Activated CD8-positive, alpha-beta memory T cell treated with anti-CD3 and anti-CD28 coated beads, Interleukin-2, amount 50 U/mL, for 4 hours (primary cell): ENCODE measurements at regions not wholly inside any gene's neighbourhood (a gene's known extent, or its start where the extent isn't known, plus 50 kb on each side); places are given as distances from the start of the nearest gene placed in this dataset.

Experiments used
- DNase-seq: peaks from one replicate; pipeline ENCODE4 v3.0.0-alpha.2; 2020

DNA sequence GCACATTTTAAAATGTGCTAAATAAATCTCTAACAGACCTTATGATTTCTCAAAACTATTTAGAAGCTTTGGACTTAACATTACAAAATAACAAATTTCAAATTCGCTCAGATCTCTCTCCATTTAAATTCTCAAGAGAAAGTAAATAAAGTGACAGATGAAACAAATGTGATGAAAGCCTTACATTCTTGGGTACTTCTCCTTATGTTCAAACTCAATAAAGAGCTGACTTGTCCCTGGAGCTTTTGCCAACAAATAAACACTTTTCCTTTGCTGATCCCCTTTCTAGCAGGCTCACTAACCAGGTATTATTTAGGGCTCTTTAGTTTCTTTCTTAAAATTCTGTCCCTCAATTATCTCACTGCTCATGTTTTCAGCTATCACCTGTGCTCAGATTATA lies 259.1 kb upstream of the ARPP21 start:
- DNase-seq, result no peak

DNA sequence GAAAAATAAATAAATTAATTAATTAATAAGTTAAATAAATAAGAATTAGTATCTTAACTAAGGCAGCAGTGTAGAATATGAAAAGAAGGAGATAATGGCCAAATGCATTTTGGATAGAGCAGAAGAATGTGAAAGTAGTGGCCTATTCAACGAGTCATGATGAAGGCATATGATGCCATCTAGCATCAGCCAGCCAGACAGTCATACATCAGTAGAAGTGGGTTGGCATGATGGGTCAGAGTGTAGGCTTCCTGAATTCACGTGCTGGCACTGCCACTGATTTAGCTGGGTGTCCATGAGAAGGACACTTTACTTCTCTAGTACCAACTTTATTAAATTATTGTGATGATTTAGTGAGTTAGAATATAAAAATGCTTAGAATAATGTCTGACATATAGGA lies 256.1 kb upstream of the ARPP21 start:
- DNase-seq, result no peak

DNA sequence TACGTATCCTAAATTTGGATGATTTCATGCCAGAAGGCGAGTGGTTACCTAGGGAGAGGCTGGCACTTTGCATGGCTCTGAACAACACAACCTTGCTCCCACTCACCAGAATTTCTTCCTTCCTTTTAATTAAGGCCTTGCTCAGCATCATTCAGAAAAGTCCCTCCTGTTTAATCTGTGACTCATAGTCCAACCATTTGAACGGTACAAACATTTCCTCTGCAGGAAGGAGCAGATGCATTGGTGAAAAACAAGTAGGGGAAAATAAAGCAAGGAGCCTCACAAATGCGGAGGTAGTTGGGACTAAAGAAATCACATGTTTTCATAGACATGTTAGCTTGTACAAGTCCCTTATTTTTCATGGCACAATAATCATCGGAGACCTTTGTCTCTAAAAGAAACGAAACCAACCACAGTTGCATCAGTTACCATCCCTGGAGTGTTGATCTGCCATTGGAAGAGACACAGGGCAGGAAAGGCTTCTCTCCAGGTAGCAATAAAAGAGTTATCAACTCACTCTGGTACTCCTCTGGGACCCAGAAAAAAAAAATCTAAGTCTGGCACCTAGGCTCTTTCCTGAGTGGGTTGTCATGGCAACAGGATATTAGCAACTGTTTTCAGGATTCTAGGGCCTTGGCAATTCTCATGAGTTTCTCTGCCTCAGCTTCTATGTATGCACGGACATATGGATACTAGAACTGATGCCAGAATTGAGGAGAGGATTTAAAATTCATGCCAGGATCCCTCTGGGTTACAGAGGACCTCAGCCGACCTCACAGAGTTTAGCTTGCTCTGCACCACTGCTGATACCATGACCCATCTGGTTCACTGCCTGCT lies 255.4 kb upstream of the ARPP21 start:
- no peak for DNase-seq

DNA sequence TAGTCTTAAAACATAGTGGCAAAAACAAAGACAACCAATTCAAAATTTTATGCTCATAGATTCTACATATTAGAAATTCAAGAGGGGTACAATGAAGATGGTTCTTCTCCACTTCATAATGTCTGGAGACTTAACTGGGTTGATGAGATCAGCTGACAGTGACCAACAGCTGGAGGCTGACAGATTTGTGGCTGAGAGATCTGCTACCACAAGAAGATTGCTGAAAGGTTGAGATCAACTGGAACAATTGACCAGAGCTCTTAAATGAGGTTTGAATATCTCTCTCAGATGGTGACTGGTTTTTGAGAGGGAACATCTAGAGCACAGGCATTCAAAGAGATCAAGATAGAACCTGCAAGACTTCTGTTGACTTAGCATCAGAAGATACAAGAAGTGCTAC lies 254.1 kb upstream of the ARPP21 start:
- DNase-seq, result no peak

DNA sequence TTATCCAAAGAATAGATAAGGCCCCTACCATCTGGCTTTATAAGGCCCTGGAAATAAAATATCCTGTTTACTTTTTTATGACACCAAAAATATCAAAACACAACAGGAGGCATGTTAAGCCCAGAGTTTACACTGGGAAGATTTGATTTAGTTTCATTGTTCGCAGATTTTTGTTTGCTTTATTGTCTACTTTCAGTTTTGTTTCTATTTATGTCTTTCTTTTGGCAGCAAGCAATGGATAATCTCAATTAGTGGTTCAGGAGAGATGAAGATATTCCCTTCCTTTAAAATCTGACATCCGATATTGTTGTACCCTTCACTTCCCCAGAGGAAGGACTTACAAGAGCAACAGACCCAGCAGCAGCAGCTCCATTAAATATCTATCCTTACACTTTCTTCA lies 249.4 kb upstream of the ARPP21 start:
- no peak for DNase-seq

DNA sequence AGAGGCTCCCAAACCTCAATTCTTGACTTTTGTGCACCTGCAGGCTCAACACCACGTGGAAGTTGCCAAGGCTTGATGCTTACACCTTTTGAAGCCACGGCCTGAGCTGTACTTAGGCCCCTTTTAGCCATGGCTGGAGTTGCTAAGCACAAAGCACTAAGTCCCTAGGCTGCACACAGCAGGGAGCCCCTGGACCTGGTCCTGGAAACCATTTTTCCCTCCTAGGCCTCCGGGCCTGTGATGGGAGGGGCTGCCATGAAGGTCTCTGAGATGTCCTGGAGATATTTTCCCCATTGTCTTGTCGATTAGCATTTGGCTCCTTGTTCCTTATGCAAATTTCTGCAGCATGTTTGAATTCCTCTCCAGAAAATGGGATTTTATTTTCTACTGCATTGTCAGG lies 247.1 kb upstream of the ARPP21 start:
- DNase-seq, result no peak

DNA sequence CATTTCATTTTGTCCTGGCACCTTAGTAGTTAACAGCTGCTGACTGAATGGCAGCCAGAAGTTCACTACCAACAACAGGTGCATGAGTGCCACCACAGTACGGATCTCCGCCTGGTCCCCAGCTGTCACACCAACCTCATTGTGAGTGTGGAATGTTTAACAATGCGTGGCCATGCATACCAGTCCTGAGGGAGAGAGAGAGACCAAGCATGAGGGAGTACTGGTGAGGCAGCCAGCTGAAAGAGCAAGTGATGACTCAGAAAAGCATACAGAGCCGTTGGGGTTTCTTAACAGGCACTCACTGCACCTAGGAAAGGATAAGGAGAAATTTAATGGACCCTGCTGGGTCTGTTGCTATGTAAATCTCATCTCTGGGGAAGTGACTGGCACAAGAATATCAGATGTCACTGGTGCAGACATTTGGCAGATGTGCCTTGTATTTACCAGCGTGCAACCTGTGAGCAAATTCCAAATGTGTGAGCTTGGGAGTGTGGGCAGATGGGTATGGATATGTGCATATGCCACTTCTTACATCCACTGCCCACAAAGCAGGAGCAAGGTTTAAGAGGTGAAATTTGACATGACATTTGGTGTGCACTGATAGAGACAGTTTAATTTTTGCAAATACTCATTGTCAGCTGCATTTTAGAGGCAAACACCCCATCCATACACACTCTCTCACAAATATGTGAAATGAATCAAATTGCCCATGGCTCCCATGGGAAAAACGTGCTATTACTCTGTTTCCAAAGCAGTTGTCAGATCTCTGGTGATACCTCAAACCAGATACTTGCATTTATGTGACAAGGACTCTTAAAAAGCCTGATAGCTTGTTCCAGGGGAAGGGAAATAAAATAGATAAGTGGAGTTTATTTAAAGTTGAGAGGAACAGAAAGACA lies 245.2 kb upstream of the ARPP21 start:
- DNase-seq, result no peak

DNA sequence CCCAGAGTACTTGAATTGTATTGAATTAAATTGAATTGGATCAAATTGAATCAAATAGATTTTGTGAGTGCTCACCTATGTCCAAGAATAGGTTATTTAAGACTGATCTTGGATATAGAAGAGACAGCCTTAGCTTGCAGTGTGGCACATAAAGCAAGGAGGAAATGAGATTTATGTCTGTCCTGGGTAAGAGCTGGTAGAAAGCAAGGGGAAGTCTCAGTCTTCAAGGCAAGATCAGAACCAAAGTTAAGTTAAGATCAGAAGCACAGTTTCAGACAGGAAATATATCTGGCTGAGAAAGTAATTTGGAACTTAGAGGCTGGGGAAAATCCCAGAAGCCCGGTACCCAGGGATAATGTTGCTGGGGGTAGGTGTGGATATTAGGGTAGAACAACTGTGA lies 244.4 kb upstream of the ARPP21 start:
- no peak for DNase-seq

DNA sequence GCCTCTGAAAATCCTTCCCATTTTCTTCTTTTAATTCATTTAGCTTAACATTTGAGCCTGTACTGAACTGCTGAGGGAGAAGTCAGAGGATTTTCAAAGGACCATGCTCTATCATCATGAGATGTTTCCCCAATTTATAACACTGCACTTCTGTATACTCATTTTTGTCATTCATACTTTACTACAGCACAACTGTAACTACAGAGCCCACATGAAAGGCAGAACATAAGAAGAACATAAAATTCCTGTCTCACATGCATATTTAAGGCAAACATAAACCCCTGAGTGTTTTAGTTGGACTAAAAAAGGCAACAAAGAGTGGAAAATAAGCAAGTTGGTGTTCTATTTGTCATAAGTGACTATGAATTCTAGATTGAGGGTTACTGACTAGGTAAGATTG lies 237.7 kb upstream of the ARPP21 start:
- no peak for DNase-seq

DNA sequence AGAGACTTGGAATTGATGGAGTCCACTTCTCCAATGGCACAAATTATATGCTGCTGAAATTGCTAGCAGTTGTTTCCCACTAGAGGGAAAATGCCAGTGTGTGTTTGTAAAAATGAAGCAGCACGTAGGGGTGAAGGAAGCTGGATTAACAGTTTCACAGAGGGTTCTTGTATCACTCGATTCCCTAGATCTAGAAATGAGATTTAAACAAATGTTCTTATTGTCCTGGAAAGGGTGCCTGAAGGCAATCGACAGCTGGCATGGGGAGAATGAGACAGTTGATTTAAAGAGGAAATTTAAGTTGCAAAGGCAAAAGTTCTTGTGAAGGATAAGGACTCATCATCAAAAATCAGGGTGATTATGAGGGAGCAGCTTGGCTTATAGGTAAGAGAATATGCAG lies 234.8 kb upstream of the ARPP21 start:
- DNase-seq, result no peak

DNA sequence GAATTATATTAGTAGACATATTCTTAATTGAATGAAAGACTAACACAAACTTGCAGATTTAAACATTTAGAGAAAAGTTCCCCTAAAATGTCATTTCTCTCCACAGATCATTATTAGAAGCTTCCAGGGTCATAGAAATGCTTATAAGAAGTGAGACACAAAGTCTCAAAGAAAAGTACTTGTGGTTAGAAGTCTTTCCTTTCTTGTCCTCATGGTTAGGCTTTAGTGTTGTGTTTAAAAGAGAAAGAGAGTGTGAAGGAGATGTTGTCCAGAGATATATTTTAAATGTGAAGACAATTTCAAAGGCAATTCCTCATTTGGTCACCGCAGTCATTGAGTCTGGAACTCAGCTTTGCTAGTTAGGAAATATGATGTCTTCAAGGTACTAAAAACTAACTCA lies 230.4 kb upstream of the ARPP21 start:
- DNase-seq, result no peak

DNA sequence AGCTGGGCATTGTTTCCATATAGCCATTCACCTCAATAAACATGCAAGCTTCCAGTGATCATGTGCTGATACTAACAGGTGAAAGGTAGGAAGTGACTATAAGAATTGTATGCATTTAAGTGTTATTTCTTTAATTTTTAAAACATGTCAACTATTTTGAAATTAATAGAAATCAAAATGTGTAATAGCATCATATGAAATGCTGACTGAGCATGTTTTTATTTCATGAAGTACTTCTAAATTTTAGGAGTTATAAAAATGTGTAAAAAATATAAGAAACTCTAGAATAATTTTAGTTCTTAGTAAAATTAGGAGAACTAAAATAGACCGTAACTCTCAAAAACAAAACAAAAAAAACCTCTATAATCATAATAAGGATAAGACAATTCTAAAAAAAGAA lies 229.3 kb upstream of the ARPP21 start:
- DNase-seq, result no peak

DNA sequence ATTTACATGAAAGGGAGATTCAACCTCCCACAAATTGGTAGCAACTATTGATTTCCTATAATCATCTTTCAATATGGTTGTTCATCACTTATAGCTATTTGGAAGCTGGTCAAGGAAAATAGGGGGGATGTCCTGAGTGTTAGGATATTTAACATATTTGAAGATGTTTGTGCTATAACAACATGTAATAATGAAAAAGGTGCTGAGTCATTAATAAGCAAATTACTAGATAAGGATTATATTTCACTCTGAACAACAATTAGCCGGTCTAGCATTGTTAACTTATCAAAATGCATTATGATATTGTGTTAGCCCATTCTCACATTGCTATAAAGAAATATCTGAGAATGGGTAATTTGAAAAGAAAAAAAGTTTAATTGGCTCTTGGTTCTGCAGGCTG lies 225.8 kb upstream of the ARPP21 start:
- no peak for DNase-seq

DNA sequence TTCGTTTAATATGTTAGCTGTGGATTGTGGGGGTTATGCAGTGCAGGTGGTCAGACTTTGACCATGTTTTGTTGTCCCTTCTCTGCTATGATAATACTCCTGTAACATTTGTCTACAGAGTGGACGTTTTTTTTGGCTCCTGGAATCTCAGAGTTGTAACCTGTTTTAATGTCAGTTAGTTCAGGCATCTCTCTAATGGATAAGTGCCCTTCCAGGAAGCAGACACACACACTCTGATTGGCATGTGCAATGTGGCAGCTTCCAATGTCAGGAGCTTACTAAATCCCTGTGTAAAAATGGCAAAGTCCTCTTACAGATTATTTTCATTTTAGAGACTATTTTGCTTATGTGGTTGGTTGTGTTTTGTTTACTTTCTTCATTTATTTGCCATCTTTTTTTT lies 222.2 kb upstream of the ARPP21 start:
- DNase-seq, result no peak

DNA sequence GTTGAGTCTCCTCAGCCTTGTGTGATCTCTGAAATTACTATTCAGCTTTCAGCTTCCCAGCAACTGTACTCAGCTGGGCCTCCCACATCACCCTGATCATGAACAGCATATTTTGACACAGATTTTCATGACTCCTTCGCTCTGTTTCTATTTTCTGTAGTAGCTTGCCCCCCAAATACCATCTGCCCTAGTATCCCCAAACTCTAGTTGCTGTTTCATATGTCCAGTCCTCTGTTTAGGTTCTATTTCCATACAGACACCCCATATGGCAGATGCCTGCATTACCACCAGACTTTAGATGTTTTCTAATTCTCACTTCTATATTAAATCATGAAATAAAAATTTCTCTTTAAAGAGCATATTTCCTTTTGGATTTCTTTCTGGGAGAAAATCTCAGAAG lies 217.2 kb upstream of the ARPP21 start:
- no peak for DNase-seq

DNA sequence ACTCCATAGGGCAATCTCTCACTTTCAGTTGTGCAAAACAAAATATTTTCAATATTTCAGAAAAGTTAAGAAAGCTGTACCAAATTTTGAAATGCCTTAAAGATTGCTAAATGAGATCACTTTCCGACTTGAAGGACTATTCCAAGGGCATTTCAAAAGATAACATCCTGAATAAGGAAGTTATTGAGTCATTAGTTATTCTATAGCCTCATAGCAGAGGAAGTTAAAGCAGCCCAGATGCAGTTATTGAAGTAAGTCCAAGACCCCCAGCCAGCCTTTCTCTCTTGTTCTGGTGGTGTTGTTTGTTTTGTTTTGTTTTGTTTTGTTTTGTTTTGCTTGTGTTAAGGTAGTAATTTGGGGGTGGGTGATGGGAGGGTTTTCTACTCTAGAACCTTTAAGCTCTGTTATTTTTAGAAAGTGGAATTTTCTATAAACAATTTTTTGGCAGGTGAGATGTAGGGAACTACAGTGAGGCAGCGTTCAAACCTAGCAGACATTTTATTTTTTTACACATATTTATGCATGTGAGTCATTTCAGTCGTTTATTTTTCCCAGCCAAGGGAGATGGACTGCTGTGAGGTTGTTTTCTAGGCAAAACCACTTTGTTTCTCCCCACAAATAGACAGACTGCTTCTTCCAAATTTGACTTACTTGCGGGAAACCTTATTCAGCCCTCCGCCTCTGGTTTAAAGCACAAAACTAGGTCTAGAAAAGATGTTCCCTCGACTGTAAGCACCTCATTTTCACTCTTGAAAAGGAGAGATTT lies 216.3 kb upstream of the ARPP21 start:
- no peak for DNase-seq

DNA sequence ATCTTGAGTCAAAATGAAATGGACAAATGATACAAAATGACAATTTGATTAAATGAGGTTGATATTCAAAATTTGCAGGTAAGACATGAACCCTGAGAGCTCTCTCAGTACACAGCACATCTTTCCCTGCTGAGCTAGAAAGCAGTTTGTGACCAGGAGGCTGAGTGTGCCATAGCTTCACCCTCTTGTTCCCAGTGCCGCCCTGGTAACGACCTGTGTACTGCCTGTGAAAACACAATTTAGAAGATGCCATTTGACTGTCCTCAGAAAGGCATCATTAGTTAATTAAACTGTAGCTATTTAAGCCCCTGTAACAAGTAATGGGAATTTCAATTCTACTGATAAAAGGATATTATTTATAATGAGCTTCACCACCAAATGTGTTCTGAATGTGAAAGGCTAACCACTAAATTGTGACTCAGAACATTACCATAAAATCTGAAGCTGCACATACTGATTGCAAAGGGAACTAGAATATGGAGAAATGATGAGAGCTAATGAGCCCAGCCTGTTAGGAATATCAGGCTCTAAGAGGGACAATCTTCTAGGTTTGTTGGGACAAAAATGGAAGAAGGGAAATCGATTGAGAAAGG lies 212.9 kb upstream of the ARPP21 start:
- DNase-seq, result no peak

DNA sequence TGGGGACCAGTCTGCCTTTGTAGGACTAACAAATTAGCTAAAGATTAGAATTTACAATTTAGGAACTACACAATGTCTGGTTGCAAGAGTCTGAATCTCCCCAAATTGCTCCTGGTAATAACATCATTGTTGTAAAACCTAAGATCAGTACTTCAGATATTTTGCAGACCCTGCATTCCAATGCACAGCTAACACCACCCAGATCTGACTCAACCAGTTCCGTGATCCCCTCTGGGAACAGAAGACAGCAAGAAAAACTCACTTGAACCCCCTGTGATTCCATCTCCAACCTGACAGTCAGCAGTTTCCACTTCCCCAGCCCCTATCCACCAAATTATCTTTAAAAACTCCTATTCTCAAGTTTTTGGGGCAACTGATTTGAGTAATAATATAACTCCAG lies 201.9 kb upstream of the ARPP21 start:
- no peak for DNase-seq

DNA sequence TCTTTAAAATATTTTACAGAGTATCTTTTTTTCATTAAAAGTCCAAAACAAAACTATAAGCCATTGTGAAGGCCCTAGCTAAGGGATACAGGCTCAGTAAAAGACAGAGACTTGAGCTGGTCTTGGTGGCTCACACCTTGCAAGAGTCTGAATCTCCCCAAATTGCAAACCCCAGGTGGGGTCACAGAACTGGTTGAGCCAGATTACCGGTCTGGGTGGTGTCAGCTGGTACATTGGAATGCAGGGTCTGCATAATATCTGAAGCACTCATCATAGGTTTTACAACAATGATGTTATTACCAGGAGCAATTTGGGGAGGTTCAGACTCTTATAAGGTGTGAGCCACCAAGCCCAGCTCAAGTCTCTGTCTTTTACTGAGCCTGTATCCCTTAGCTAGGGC lies 201.2 kb upstream of the ARPP21 start:
- no peak for DNase-seq

DNA sequence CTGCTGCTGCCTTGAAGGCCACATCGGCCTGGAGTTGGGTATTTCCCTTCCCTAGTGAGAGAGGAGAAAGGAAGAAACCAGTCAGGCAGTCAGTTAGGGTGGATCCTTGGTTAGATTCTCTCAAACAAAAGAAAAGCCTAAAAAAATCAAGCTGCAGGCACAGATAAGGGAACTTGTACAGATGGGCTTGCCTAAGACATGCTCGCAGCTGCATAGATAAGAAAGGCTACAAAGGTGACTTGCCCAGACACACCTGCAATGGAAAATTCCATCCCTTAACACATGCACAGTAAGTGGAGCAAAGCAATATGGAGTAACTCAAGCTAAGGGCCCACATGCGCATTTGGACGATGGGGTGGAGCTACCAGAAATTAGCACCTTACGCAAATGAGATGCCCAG lies 199.7 kb upstream of the ARPP21 start:
- no peak for DNase-seq

DNA sequence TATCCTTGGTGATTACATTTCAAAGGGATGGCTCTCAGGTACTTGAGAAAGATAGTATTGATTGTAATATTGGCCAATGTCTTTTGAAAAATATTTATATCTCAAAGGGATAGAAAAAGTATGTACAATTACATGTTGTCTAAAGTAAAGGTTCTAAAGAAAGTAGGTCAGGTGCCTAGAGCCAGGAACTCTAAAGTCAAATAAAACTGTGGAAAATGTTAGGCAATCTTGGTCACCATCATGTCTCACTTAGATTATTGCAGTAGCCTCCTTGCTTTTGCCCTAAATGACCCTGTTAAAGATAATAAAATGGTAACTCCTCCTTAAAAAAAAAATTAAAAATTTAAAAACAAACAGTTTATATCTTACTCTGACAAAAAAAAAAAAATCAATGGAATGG lies 198.5 kb upstream of the ARPP21 start:
- no peak for DNase-seq

DNA sequence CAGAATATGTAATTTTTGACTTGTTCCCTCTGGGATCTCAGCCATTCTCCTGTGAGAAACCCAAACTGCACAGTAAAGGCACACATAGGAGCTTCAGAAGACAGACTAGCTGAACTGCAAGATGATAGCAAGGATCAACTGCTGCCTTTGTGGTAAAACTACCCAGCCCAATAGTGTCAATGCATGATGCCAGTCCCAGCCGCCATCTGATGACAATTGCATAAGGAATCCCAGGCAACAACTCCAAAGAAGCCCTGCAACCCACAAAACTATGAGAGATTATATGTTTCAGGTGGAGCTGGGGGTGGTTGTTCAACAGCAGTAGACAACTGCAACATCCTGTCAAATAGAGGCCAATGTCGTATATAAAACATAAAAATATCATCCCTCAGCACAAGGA lies 192.4 kb upstream of the ARPP21 start:
- no peak for DNase-seq

DNA sequence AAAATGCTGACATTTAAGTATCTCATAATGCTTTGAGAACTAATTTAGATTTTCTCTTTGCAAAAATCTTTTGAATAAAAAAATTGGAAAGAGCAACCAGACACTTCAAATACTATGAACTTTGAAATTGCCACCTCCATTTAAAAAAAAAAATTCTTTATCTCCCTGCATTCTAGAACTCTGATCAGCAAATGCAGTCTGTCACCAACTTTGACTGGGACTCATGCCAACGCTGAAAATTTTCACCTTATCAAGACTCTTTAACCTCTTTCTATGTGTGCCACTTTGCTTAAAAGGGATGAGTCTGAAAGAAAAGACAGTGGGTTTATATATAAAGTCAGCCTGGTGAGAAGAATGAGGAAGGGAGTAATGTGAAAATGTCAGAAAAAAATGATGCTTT lies 191.2 kb upstream of the ARPP21 start:
- no peak for DNase-seq
